HG03558 (cell line): ENCODE measurements at regions not wholly inside any gene's neighbourhood (a gene's known extent, or its start where the extent isn't known, plus 50 kb on each side); places are given as distances from the start of the nearest gene placed in this dataset.

ENCODE experiments used
- ATAC-seq: cut with Tn5 transposase; IDR thresholded peaks from one replicate; pipeline ENCODE4 v1.9.1; 2021; ENCODE audit warnings: moderate number of reproducible peaks; ENCODE audit not compliant: unreplicated experiment; ENCODE audit errors: extremely low read depth

DNA sequence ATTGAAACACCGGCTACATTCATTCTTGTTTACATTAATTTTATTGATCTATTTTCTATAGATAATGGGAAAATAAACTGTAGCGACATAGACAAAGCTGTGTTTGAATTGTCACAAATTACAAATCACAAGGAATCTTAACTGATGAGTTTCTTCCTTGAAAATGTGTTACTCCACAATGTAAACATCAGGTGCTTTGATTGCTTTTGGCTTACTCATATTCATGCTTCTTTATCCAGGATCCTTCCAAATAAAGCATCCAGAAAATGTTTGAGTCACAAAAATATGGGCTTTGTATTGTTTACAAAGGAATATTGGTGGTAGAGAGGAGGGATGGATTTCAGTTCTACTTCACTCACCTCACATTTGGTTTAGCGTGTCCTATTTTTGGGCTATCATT, 64.0 kb downstream of the BMP2 start:
- no peak for ATAC-seq

GRCh38 chr20:6832811-6833210, 65.3 kb downstream of the BMP2 start:
- ATAC-seq: no peak

DNA sequence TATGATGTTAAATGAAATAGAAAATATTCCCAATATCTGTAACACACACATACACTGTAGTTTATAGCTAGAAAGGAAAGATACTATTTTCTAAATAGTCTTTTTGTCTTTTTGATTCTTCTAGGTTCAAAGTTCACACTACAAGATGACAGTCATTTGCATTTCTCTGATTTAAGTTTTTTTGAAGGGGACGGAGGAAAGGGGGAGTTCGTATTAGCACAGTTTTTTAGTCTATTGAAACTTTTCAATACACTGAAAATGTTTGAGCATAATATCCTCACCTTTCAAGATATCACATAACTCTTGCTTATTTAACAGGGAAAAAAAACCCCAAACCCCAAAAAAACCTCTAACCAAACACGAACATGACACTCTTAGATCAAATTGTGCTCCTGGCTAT, 68.1 kb downstream of the BMP2 start:
- ATAC-seq: no peak

DNA sequence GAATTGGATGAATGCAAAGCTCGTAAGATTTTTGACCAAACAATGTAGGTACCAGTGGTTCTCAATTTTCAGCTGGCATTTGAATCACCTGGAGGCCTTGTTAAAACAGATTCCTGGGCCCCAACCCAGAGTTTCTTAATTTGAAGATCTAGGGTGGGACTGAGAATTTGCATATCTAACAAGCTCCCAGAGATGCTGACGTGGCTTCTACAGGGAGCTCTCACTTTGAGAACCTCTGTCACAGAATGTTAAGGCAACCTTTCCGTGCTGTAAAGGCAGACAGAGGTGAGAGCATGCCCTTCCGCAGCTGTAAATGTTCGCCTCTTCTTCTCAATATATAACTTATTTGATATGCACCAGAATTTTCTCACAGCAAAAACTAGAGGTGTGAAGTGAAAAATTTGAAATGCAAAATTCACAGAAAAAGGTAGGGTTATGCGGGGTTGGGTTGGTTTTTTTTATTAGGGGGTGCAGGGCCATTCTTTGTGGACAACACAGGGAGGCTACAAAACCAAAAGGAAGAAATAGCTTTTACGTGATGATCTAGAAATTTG, 69.4 kb downstream of the BMP2 start:
- ATAC-seq: no peak

DNA sequence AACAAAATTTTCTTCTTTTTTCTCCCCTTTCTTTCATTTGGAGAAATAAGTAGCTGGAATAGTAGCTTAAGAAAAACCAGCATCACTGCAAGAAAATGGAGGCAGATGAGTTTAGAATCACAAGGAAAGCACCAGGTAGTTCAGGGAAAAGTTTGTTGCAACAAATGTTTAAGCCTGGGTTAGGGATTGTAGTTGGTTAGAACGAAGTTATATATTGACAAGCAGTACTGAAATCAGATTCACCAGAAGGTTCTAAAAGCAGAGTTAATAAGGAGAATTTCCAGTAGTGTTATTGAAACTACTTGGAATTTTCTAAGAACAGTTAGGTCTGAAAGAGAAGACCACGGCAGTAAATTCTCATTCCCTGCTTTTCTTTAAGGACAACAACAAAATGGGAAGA, 70.2 kb downstream of the BMP2 start:
- ATAC-seq: no peak

GRCh38 chr20:6838181-6838826, 70.8 kb downstream of the BMP2 start:
- no peak for ATAC-seq

DNA sequence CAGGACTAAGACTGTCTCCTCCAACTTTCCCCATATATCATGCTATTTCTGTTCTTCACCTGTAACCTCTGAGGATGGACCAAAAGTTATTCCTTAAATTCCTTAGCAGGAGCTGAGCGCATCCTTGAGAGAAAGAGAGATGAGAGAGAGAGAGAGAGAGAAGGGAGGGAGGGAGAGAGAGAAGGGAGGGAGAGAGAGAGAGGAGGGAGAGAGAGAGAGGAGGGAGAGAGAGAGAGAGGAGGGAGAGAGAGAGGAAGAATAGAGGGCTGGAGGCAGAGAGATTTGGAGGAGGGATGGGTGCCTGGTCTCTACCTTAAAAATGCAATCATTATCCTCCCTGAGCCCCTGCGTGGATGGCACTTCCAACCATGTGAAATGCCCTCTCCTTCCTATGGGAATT, 73.6 kb downstream of the BMP2 start:
- ATAC-seq: no peak

DNA sequence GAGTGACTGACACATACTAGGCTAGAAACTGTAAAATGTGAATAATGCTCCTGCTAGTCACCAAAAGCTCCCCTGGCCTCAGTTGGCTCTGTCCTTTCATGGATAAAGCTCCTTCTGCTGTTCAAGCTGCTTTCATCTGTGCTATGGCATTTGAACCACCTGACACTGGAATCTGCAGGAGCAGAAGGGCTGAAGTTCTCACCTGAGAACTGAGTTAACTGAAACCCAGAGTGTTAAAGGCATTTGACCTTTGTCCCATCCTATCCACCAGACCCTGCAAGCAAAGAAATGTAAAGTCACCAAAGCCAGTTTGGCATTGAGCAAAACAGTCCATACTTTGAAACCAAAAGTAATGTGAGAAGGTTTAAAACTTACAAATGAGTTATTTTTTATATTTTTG, 77.7 kb downstream of the BMP2 start:
- ATAC-seq: no peak

- ATAC-seq: no peak
Measured at GRCh38 chr20:6848041-6848440, 80.6 kb downstream of the BMP2 start.

- ATAC-seq: no peak
Measured at GRCh38 chr20:6848992-6849391, 81.5 kb downstream of the BMP2 start.

- no peak for ATAC-seq
Measured at GRCh38 chr20:6851136-6851535, 83.7 kb downstream of the BMP2 start.

DNA sequence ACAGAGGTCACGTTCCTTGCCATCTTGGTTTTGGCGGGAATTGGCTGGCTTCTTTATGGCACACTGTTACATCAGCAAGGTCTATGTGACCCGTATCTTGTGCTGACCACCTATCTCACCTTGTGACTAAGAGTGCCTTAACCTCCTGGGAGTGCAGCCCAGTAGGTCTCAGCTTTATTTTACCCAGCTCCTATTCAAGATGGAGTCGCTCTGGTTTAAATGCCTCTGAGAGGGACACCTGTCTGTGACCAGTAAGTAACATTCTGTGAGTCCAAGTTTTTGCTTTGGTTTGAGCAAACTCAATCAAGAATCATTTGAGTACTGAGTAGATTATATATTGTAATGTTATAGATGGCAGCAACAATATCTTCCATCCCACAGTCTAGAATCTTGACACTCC, 85.0 kb downstream of the BMP2 start:
- no peak for ATAC-seq

DNA sequence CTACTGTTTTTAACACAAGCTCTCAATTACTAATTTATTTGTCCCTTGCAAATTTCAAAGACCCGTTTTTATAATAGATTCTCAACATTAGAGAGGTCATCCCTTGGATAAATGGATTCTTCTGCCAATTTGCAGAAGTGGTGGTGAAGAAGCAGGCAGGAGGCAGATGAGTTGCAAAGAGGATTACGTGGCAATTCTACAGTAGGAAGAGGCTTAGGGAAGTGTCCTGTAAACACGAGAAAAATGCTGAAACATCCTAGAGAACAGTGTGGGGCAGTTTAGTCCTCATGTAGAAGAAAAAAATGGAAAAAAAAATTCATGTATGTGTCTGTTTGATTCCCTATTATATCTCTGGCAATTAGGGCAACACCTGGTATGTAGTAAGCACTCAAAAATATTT, 87.6 kb downstream of the BMP2 start:
- ATAC-seq: no peak

GRCh38 chr20:6855796-6856195, 88.3 kb downstream of the BMP2 start:
- ATAC-seq: no peak

DNA sequence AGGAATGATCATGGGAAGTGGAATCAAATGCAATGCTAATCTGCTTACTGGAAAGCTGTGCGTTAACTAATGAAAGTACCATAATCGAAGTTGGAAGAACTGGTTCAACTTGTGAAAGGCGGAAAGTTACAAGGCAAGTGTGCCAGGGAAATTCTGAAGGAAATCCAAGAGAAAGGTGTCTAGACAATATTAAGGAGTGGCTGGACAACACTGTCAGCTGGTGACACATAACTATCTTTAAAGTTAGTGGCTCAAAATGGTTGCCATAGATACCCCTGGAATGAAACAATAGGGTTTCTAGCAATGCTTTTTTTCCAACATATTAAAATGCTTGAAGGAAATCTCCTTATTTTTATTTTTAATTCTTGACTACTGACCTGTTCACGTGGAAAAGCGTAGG, 90.4 kb downstream of the BMP2 start:
- ATAC-seq: no peak

DNA sequence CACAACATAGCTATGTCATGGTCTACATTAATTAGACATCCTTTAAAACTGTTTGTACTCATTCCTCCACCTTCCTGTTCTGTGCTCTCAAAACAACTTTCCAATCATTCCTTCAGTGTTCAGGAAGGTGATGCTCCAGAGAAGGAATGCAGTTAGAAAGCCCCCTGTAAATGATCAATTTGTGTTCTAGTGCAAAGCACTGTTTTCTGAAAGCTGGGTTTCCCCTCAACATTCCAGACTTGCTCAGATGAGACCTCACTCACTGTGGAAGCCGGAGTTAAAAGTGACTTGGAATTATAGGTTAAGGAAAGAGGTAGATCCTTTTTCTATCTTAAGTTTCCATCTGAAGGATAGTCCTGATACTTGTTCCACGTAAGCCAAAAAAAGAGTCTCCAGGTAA, 95.9 kb downstream of the BMP2 start:
- no peak for ATAC-seq

DNA sequence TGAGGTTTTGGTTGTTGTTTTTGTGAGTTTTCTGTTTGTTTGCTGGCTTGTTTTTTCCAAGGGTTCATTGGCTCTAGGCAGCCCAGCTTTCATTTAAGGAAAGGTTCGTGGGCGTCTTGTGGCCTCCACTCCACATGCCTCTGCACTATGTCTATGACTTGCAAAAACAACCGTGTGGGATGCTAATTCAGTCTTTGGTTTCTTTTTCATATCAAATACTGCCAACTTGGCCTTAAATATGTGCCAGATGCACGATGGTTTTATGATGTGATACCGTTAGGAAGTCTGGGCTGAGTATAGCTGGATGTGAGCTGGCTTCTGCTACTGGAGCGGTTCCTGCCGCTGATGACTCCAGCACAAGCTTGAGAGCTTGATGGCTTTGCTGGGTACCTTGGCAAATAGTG, 96.3 kb downstream of the BMP2 start:
- ATAC-seq: no peak

DNA sequence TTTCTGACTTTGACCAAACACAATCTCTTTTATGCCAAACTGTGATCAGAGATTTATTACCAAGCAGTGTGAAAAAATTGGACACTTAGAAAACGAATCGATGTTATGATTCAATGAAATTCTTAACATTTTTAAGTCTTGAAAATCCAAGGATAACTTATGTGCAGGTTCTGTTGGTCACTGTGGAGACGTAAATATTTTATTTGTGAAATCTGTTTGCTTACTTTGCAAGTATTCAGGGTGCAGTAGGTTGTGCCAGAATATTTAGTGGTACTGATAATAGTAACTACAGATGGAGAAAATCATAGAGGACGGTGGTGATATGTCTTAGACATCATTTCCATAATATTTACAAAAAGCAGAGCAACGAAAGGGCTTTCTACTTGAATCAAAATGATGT, 97.3 kb downstream of the BMP2 start:
- no peak for ATAC-seq

GRCh38 chr20:6866741-6867140, 99.3 kb downstream of the BMP2 start:
- ATAC-seq: no peak

GRCh38 chr20:6868861-6869260, 101.4 kb downstream of the BMP2 start:
- ATAC-seq: no peak

GRCh38 chr20:6870559-6870958, 103.1 kb downstream of the BMP2 start:
- no peak for ATAC-seq

- no peak for ATAC-seq
Measured at GRCh38 chr20:6877633-6878032, 110.1 kb downstream of the BMP2 start.
